Muscle layer of colon (tissue), 2 donors: ENCODE measurements at regions not wholly inside any gene's neighbourhood (a gene's known extent, or its start where the extent isn't known, plus 50 kb on each side); places are given as distances from the start of the nearest gene placed in this dataset.

ENCODE experiments used
- H3K27ac ChIP-seq: one replicate; pipeline ENCODE4 v1.7.0; 2013; ENCODE audit warnings: low read depth, mild to moderate bottlenecking, low read length, moderate library complexity
- H3K27me3 ChIP-seq, 2 donors: one replicate each; pipeline ENCODE4 v1.7.0; 2013; ENCODE audit warnings: low read length in 2 of 2, mild to moderate bottlenecking in 2 of 2; ENCODE audit not compliant: insufficient read depth in 2 of 2, control insufficient read depth in 1 of 2
- H3K36me3 ChIP-seq: one replicate; pipeline ENCODE4 v1.7.0; 2013; ENCODE audit warnings: mild to moderate bottlenecking, low read length; ENCODE audit not compliant: insufficient read depth
- H3K4me1 ChIP-seq: one replicate; pipeline ENCODE4 v1.7.0; 2013; ENCODE audit warnings: mild to moderate bottlenecking, low read length; ENCODE audit not compliant: insufficient read depth
- H3K4me3 ChIP-seq, 2 donors: one replicate each; pipeline ENCODE4 v1.7.0; 2013; ENCODE audit warnings: low read length in 2 of 2, low read depth in 1 of 2, mild to moderate bottlenecking in 1 of 2, moderate library complexity in 1 of 2
- H3K9ac ChIP-seq: one replicate; pipeline ENCODE4 v1.7.0; 2013; ENCODE audit warnings: low read length
- H3K9me3 ChIP-seq: one replicate; pipeline ENCODE4 v1.7.0; 2013; ENCODE audit warnings: mild to moderate bottlenecking, low read length
- donor health status: abdominal sarcoma.
- donor health status: Adenocarcinoma of cecum.

DNA sequence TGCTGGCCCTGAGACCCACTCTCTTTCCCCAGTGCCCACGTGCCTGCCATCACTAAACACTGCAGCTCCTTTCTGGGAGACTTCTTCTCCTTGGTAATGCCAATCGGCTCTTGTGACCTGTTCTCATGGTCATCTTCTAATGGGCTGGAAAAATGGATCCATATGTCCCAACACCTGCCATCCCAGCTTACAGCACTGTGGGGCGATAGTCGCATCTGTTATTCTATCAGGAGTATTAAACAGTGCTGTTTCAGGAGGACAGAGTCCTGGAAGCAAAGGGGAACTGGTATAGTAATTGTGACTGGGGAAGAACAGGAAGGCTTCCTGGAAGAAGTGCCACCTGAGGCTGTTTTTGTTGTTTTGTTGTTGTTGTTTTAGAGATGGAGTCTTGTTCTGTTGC is 411.2 kb downstream of the GLRX3 start:
- Histone ChIP-seq H3K36me3 (no peaks in the 10 kb centered on the region), H3K9ac (no peak overlapping the region), H3K27ac (no peak overlapping the region), H3K27me3 (peaks cover 0 to 4% of the 10 kb centered on the region in 2 donors), H3K9me3 (no peaks in the 10 kb centered on the region), H3K4me1 (no peaks in the 10 kb centered on the region), H3K4me3 (no peak overlapping the region)

DNA sequence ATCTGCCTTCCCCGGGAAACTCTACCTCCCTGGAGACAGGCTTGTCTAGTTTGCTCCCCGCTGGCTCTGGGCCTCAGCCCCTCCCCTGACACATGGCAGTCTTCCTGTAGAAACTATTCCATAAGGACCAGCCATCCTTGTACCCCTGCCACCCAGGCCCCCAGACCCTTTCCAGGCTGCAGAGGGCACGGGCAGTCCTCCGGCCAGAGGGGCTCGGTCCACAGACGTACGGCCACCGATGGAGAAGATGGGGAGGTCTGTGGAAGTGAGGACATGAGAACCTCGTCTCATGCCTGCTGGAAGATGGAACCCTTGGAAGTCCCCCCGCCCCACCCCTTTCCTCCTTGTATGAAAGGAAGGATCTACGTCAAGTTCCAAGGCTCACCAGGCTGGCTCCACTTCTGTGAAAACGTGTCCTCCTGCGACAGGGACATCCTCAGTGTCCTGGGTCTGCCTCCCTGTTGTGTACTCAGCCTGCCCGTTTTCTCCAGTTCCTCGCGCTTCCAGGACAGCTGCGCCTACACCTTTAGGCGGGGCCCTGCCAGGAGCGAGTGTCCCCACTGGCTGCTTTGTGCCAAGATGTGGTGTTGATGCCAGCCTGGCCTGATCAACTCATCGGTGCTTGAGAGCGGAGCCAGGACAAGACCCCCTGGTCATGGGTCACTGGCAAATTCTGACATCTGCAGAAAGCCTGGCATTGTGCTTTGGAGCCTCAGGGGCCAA is 414.9 kb downstream of the GLRX3 start:
- no peak overlapping the region for H3K4me3 ChIP-seq
- H3K36me3 ChIP-seq, result no peaks in the 10 kb centered on the region
- no peak overlapping the region for H3K27ac ChIP-seq
- peaks cover 0 to 4% of the 10 kb centered on the region in 2 donors for H3K27me3 ChIP-seq
- no peaks in the 10 kb centered on the region for H3K9me3 ChIP-seq
- H3K9ac ChIP-seq, result no peak overlapping the region
- H3K4me1 ChIP-seq, result no peaks in the 10 kb centered on the region

DNA sequence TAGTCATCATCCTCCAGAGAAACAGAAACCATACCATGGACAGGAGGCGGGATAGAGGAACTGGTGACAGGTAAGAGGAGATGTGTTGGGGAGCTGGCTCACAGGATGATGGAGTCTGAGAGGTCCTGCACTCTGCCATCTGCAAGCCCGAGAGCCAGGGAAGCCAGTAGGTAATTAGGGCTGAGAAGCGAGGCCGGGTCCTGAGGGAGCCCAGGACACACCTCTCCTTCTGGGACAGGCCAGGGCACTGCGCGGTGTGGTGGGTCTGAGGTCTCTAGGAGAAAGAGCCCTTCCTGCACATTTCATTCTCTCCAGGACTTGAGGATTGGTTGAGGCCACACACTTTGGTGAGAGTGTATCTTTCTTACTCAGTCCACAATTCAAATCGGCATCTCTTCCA is 415.5 kb downstream of the GLRX3 start:
- Histone ChIP-seq H3K4me3 (no peak overlapping the region), H3K4me1 (no peaks in the 10 kb centered on the region), H3K9ac (no peak overlapping the region), H3K36me3 (no peaks in the 10 kb centered on the region), H3K27ac (no peak overlapping the region), H3K27me3 (peaks cover 0 to 4% of the 10 kb centered on the region in 2 donors), H3K9me3 (no peaks in the 10 kb centered on the region)

DNA sequence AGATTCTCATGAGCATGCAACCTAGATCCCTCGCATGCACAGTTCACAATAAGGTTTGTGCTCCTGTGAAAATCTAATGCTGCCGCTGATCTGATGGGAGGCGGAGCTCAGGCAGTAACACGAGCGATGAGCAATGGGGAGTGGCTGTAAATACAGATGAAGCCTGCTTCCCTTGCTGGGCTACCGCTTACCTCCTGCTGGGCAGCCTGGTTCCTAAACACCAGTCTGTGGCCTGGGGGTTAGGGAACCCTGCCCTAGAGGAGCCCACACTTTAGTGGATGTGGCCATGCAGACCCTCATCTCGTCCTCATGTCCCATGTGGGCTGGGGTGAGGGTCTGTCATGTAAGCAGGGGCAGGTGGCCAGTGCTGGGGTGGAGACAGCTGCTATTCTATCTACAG is 417.6 kb downstream of the GLRX3 start:
- H3K27me3 ChIP-seq, result peaks cover 0 to under 1% of the 10 kb centered on the region in 2 donors
- no peaks in the 10 kb centered on the region for H3K9me3 ChIP-seq
- no peak overlapping the region for H3K9ac ChIP-seq
- no peak overlapping the region for H3K4me3 ChIP-seq
- no peaks in the 10 kb centered on the region for H3K4me1 ChIP-seq
- no peaks in the 10 kb centered on the region for H3K36me3 ChIP-seq
- no peak overlapping the region for H3K27ac ChIP-seq

DNA sequence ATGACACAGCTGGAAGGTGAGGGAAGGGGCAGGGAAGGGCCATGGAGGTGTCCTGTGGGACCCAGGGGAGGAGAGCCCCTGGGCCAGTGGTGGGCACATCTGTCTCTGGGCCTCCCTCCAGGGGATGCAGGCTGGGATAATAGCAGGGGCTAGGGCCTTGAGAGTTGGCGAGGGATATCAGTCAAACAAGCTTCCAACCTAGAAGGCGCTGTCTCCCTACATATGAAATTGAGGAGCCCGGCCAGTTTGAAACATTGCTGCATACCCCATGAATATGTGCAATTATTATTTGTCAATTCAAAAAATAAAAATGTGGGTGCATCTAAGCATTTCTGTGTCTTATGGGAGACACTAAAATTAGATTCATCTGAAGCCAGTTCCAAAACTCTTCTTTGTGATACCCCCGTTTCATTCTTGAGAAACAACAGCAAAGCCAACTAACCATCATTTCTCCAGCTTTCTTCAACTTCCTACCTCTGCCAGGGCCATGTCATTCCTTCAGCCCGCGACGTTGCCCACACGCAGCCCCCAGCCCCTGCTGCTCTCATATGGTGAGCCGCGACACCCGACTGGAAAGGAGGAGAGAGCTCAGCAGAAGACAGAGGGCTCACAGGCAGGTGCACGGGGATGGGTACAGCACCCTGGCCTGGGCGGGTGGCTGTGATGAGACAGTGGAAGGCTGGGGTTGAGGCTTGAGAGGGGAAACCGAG is 418.7 kb downstream of the GLRX3 start:
- Histone ChIP-seq H3K27ac (no peak overlapping the region), H3K4me1 (no peaks in the 10 kb centered on the region)

DNA sequence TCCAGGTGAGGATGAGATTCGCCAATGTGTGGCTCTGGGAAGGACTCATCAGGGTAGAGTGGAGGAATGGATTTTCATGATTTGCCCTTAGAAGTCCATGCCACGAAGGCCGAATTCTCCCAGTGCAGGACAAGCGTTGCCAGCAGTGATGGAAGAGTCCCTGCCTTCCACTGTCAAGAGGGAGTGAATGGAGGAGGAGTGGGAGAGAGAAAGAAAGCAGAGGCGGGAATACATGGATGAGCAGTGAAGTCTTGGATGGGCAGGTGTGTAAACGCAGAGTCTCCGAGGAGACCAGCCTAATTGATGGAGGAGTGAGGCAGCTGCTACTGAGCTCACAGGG is 419.2 kb downstream of the GLRX3 start:
- H3K4me3 ChIP-seq, result no peak overlapping the region
- H3K27me3 ChIP-seq, result no peaks in the 10 kb centered on the region
- H3K4me1 ChIP-seq, result no peaks in the 10 kb centered on the region
- no peaks in the 10 kb centered on the region for H3K9me3 ChIP-seq
- no peak overlapping the region for H3K27ac ChIP-seq
- no peaks in the 10 kb centered on the region for H3K36me3 ChIP-seq
- no peak overlapping the region for H3K9ac ChIP-seq

More for the DNA sequence above, 418.7 kb downstream of the GLRX3 start:
- Histone ChIP-seq H3K4me3 (no peak overlapping the region), H3K27me3 (no peaks in the 10 kb centered on the region), H3K9ac (no peak overlapping the region), H3K36me3 (no peaks in the 10 kb centered on the region), H3K9me3 (no peaks in the 10 kb centered on the region)

DNA sequence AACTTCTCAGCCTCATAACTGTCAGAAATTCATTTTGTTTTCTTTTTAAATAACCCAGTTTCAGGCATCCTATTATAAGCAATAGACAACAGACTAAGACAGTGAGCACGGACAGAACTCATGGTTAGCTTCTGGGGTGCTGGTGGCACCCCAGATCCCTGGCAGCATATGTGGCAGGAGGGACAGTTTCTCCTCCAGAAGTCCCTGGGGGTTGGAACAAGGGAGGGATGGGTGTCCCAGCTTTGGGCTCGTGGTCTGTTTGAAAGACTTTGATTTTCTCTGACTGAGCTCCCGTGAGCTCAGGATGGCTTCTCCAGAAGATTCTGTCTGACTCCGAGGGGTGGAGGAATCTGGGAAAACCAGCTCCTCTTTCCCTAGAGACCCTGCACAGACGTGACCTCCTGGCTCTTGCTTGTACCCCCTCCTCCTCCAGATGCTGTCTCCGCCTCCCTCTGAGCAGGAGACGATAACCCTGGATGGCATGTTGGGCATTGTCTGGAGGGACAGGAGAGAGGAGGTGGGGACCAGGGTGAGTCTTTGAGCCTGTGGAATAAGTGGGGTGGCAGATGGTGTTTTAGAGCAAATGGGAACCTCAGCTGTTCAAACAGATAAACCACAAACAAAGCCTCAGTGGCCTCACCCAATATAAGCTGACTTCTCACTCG is 421.1 kb downstream of the GLRX3 start:
- H3K9ac ChIP-seq, result no peak overlapping the region
- no peaks in the 10 kb centered on the region for H3K27me3 ChIP-seq
- no peaks in the 10 kb centered on the region for H3K36me3 ChIP-seq
- no peak overlapping the region for H3K27ac ChIP-seq
- H3K4me1 ChIP-seq, result no peaks in the 10 kb centered on the region
- no peak overlapping the region for H3K4me3 ChIP-seq
- no peaks in the 10 kb centered on the region for H3K9me3 ChIP-seq

DNA sequence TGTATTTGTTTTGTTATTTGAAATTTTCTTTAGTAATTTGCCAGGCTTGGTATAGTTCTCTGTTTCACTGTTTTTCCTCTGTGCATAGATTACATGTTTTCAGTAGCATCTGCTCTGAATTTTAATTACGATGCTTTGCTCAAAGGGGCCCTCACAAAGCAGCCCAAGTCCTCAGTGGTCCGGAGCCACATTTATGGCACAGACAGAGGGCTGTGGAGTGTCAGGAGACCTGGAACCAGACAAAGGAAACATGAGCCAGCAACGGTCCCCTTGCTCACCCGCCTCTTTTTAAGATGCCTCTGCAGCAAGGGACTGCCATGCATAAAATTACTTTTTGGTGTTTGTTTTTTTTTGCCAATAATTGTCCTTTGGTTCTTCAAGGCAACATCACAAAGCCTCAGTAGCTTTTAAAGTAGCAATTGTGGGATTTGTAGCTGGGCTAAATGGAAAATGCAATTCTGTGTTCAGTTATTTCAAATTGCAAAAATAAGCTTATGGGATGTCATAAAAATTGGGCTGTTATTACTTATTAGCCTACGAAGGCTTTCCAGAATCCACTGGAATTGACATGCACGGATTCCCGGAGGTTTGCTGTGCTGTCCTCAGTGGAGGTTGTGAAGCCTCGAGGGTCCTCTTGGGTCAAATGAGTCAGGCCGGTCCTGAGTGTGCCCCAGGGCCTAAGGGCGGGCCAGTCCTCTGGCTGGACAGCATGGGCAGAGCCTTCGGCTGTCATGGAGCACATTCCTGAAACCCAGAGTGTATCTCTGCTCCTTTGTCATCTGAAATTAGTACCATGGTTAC is 422.8 kb downstream of the GLRX3 start:
- no peak overlapping the region for H3K9ac ChIP-seq
- H3K27me3 ChIP-seq, result no peaks in the 10 kb centered on the region
- H3K4me3 ChIP-seq, result no peak overlapping the region
- no peaks in the 10 kb centered on the region for H3K9me3 ChIP-seq
- no peaks in the 10 kb centered on the region for H3K4me1 ChIP-seq
- no peaks in the 10 kb centered on the region for H3K36me3 ChIP-seq
- no peak overlapping the region for H3K27ac ChIP-seq

DNA sequence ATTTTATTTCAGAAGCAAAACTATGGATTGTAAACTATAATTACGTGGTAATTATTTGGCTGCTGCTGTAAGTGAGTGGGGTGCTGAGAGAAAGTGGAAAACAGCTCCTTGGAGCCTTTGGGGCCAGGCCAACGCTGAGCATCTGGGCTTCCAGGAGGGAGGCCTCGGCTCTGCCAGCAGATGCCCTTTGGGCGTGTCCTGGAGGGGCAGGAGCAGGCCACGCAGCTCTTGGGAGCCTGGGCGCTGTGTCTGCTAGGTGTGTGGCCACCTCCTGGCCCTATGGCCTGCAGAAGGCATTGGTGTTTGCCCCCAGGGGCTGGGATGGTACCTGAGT is 423.3 kb downstream of the GLRX3 start:
- Histone ChIP-seq H3K36me3 (no peaks in the 10 kb centered on the region), H3K27me3 (no peaks in the 10 kb centered on the region), H3K4me3 (no peak overlapping the region), H3K9me3 (no peaks in the 10 kb centered on the region), H3K27ac (no peak overlapping the region), H3K4me1 (no peaks in the 10 kb centered on the region), H3K9ac (no peak overlapping the region)

DNA sequence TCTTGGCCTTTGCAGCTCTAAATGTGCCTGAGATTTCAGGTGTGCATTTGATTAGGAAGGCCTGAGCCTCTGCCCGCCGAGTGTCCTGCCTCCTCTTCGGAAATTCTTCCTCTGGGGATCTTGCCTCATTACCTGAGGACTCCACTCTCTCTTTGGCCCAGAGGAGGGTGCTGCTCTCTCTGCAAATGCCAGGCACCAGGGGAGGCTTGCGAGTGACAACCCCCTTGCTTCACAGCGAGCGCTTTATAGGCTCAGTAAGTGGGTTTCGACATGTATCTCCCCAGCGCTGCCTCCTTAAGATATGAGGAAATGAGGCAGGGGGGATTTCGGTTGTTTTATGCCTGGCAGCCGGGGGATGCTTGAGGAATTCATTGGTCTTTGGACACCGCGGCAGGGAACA is 423.9 kb downstream of the GLRX3 start:
- Histone ChIP-seq H3K4me1 (no peaks in the 10 kb centered on the region), H3K9ac (no peak overlapping the region), H3K9me3 (no peaks in the 10 kb centered on the region), H3K27me3 (no peaks in the 10 kb centered on the region), H3K27ac (no peak overlapping the region), H3K4me3 (no peak overlapping the region), H3K36me3 (no peaks in the 10 kb centered on the region)

DNA sequence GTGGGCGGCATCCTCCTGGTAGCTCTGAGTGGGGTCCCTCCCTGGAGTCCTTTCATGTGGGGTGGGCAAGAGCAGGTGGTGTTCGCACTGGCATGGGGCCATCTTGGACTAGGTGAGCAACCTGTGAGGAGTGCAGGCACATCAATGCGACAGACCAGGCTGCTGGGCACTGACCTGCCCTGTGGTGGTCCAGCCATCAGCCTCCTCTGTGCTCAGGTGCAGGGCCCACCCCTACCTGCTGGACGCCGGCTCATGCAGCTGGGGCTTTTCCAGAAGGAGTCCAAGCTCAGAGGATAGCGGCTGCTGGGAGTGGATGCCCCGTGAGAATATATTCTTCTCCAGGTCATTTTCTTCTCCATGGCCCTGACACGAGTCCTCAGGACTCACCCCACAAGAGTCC is 424.4 kb downstream of the GLRX3 start:
- Histone ChIP-seq H3K27ac (no peak overlapping the region), H3K4me3 (no peak overlapping the region), H3K36me3 (no peaks in the 10 kb centered on the region), H3K9ac (no peak overlapping the region), H3K9me3 (no peaks in the 10 kb centered on the region), H3K27me3 (no peaks in the 10 kb centered on the region), H3K4me1 (no peaks in the 10 kb centered on the region)
